Sigmoid colon (tissue), 6 donors: ENCODE measurements at regions not wholly inside any gene's neighbourhood (a gene's known extent, or its start where the extent isn't known, plus 50 kb on each side); places are given as distances from the start of the nearest gene placed in this dataset.

Experiments used
- DNase-seq: peaks from one replicate; pipeline ENCODE4 v3.0.0-alpha.2; 2019
- H3K27ac ChIP-seq, 4 donors: fragments of 200-600 bp; sonication (generic); one replicate each; pipeline ENCODE4 v1.5.1; 2016 to 2019; ENCODE audit warnings: mild to moderate bottlenecking in 1 of 4
- H3K27me3 ChIP-seq, 3 donors: fragments of 200-600 bp; sonication (generic); one replicate each; pipeline ENCODE4 v1.5.1; 2019; ENCODE audit warnings: mild to moderate bottlenecking in 1 of 3
- H3K36me3 ChIP-seq, 4 donors: fragments of 200-600 bp; sonication (generic); one replicate each; pipeline ENCODE4 v1.5.1; 2016 to 2019
- H3K4me1 ChIP-seq, 4 donors: fragments of 200-600 bp; sonication (generic); one replicate each; pipeline ENCODE4 v1.5.1; 2017 to 2019
- H3K4me3 ChIP-seq, 4 donors: fragments of 200-600 bp; sonication (generic); one replicate each; pipeline ENCODE4 v1.5.1; 2017 to 2019; ENCODE audit warnings: mild to moderate bottlenecking in 2 of 4, moderate library complexity in 1 of 4
- H3K9me3 ChIP-seq, 4 donors: fragments of 200-600 bp in 3 of 4; sonication (generic) in 3 of 4; one replicate each; pipeline versions ENCODE4 v1.5.1 to v1.6.1; 2013 to 2019
- CTCF ChIP-seq, 4 experiments: fragments of 450-650 bp in 3 of 4; fragments of 200-600 bp in 1 of 4; IDR thresholded peaks; one replicate each; pipeline ENCODE4 v1.5.1; 2016 to 2019; ENCODE audit warnings: antibody characterized with exemption in 4 of 4, mild to moderate bottlenecking in 3 of 4, moderate library complexity in 2 of 4
- EP300 ChIP-seq, 4 donors: sonication (generic); formaldehyde crosslinking; IDR thresholded peaks; one replicate each; pipeline ENCODE4 v1.6.1; 2017; ENCODE audit warnings: antibody characterized with exemption in 4 of 4
- POLR2A ChIP-seq, 2 donors: fragments of 450-650 bp; IDR thresholded peaks; one replicate each; pipeline ENCODE4 v1.6.1; 2016; ENCODE audit warnings: antibody characterized with exemption in 2 of 2, mild to moderate bottlenecking in 2 of 2, moderate library complexity in 2 of 2
- POLR2AphosphoS5 ChIP-seq, 4 donors: sonication (generic); formaldehyde crosslinking; IDR thresholded peaks; one replicate each; pipeline ENCODE4 v1.6.1; 2017; ENCODE audit warnings: antibody characterized with exemption in 4 of 4
- WGBS, 2 donors: extraction: QIAGEN DNeasy Blood & Tissue Kit; methylation state at CpG; one replicate each; pipeline ENCODE4 v1.1.7; 2013; 5-methylcytosine and 5-hydroxymethylcytosine counted together
- intact Hi-C: fragments of 100-400 bp; cut with DNase I; formaldehyde crosslinking; loops from one replicate; pipeline ENCODE4 v1.15.1; 2023
- donor health status: healthy with polysubstance abuse.
- donor health status: healthy.

- Histone ChIP-seq H3K27ac (no peak overlapping the region), H3K9me3 (no peaks in the 10 kb centered on the region), H3K4me1 (no peaks in the 10 kb centered on the region), H3K4me3 (no peak overlapping the region), H3K36me3 (no peaks in the 10 kb centered on the region), H3K27me3 (no peaks in the 10 kb centered on the region)
- intact Hi-C loops, result no loop called here
- 58 to 64% methylated on average over 1 of the region's 1 CpG for WGBS, 2 donors
- no peak for TF ChIP-seq POLR2AphosphoS5 (IDR thresholded peaks at IDR 0.05)
- no peak for TF ChIP-seq POLR2A (IDR thresholded peaks at IDR 0.05)
- TF ChIP-seq CTCF (IDR thresholded peaks at IDR 0.05), result no peak
- no peak for TF ChIP-seq EP300 (IDR thresholded peaks at IDR 0.05)
- DNase-seq, result no peak
These were observed 147.5 kb upstream of the MIS18BP1 start for GRCh38 chr14:45400509-45400908.

DNA sequence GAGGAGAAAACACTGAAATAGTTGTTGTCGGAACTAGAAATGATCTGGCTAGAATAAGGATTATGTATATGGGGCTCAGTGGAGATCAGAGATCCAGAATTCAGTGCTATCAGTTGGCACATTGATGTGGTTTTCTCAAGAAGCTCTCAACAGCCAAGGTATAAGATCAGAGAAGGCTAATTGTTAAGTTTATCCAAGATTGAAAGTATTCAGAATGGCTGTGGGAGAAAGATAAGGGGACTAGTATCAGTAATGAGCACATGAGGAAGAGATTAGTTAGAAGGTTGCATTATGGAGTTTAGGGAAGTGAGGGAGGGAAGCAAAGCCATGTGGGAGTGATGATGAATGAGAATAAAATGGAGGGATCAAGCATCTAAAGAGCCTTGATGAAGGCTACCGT, 128.1 kb upstream of the MIS18BP1 start:
- intact Hi-C loops, result no loop called here
- no peak overlapping the region for H3K4me3 ChIP-seq
- WGBS, 2 donors, result 83 to 91% methylated on average over 2 of the region's 2 CpGs
- no peaks in the 10 kb centered on the region for H3K4me1 ChIP-seq
- no peaks in the 10 kb centered on the region for H3K27me3 ChIP-seq
- DNase-seq, result no peak
- no peak for TF ChIP-seq CTCF (IDR thresholded peaks at IDR 0.05)
- TF ChIP-seq POLR2A (IDR thresholded peaks at IDR 0.05), result no peak
- TF ChIP-seq POLR2AphosphoS5 (IDR thresholded peaks at IDR 0.05), result no peak
- no peak for TF ChIP-seq EP300 (IDR thresholded peaks at IDR 0.05)
- H3K36me3 ChIP-seq, result no peaks in the 10 kb centered on the region
- H3K9me3 ChIP-seq, result peaks cover 0 to 5% (median 0%) of the 10 kb centered on the region in 4 donors
- H3K27ac ChIP-seq, result no peak overlapping the region

- H3K4me3 ChIP-seq, result no peak overlapping the region
- DNase-seq, result no peak
- TF ChIP-seq POLR2A (IDR thresholded peaks at IDR 0.05) (no peak), POLR2AphosphoS5 (IDR thresholded peaks at IDR 0.05) (no peak), EP300 (IDR thresholded peaks at IDR 0.05) (no peak)
These were observed 124.2 kb upstream of the MIS18BP1 start for GRCh38 chr14:45377166-45377565.

DNA sequence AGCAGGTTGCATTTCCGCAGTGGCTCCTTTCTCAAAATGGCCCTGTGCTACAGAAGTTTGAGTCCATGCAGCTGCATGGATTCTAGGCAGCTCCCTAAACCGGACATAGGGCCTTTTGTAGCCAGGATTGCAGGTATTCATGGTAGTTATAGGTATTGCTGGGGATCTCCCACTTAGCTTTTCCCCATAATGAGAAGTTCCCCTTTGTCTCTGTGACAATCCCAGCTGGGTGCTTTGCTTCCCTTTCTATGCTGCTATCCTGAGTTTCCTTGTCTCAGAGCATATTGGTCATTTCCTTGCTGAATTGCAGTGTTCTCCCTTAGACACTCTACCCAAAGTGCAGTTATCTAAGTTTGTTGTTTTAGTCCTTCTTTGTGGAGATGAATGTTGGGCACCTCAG, 120.9 kb upstream of the MIS18BP1 start:
- Histone ChIP-seq H3K36me3 (no peaks in the 10 kb centered on the region), H3K27me3 (no peaks in the 10 kb centered on the region), H3K27ac (no peak overlapping the region), H3K4me1 (no peaks in the 10 kb centered on the region), H3K9me3 (no peaks in the 10 kb centered on the region), H3K4me3 (no peak overlapping the region)
- 82 to 87% methylated on average over 2 of the region's 2 CpGs for WGBS, 2 donors
- no peak for DNase-seq
- intact Hi-C loops, result no loop called here
- no peak for TF ChIP-seq POLR2A (IDR thresholded peaks at IDR 0.05)
- TF ChIP-seq CTCF (IDR thresholded peaks at IDR 0.05), result no peak
- no peak for TF ChIP-seq POLR2AphosphoS5 (IDR thresholded peaks at IDR 0.05)
- no peak for TF ChIP-seq EP300 (IDR thresholded peaks at IDR 0.05)

More at GRCh38 chr14:45377166-45377565, 124.2 kb upstream of the MIS18BP1 start:
- Histone ChIP-seq H3K27ac (no peak overlapping the region), H3K9me3 (no peaks in the 10 kb centered on the region), H3K36me3 (no peaks in the 10 kb centered on the region), H3K27me3 (no peaks in the 10 kb centered on the region), H3K4me1 (no peaks in the 10 kb centered on the region)
- intact Hi-C loops, result no loop called here
- WGBS, 2 donors, result 88 to 89% methylated on average over 2 of the region's 2 CpGs

GRCh38 chr14:45364565-45365156, 111.7 kb upstream of the MIS18BP1 start:
- no peak for DNase-seq
- H3K27me3 ChIP-seq, result no peaks in the 10 kb centered on the region
- H3K4me3 ChIP-seq, result no peak overlapping the region
- no peaks in the 10 kb centered on the region for H3K4me1 ChIP-seq
- H3K36me3 ChIP-seq, result no peaks in the 10 kb centered on the region
- no peak for TF ChIP-seq CTCF (IDR thresholded peaks at IDR 0.05)
- TF ChIP-seq POLR2AphosphoS5 (IDR thresholded peaks at IDR 0.05), result no peak
- no peak for TF ChIP-seq POLR2A (IDR thresholded peaks at IDR 0.05)
- no peak for TF ChIP-seq EP300 (IDR thresholded peaks at IDR 0.05)
- intact Hi-C loops, result no loop called here
- no peaks in the 10 kb centered on the region for H3K9me3 ChIP-seq
- no peak overlapping the region for H3K27ac ChIP-seq
- WGBS, 2 donors, result 48 to 60% methylated on average over 4 of the region's 4 CpGs
